HG03439 (cell line): ENCODE measurements at regions not wholly inside any gene's neighbourhood (a gene's known extent, or its start where the extent isn't known, plus 50 kb on each side); places are given as distances from the start of the nearest gene placed in this dataset.
"Not testable (repeated sequence)": the region's sequence is repeated elsewhere in the genome, so short reads cannot be mapped to it uniquely, and the experiment has no call there.

ENCODE experiments used
- ATAC-seq: cut with Tn5 transposase; IDR thresholded peaks from one replicate; pipeline ENCODE4 v1.9.1; 2021; ENCODE audit warnings: mild to moderate bottlenecking, moderate library complexity; ENCODE audit not compliant: unreplicated experiment

GRCh38 chr17:55903028-55903690, 152.3 kb downstream of the PCTP start:
- ATAC-seq, result no peak

DNA sequence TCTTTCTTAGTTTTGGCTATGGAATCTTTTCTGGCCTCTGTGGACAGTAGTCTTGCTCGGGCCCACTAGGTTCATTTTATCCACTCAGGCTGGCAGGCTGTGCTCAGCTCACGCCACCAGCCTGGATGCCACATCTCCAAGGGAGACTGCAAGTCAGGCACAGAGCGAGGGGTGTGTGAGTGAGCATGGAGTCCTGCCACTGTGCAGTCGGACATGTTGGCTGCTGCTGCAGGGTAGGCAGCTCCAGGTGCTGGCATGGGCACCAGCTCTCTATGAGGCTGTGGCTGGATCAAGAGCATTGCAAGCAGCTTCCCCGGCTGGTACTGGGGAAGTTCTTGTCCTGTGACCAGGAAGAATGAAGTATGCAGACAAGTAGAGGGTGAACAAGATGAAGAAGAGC, 158.9 kb downstream of the PCTP start:
- ATAC-seq, result no peak

GRCh38 chr17:55911186-55911585, 160.3 kb downstream of the PCTP start:
- ATAC-seq, result no peak

DNA sequence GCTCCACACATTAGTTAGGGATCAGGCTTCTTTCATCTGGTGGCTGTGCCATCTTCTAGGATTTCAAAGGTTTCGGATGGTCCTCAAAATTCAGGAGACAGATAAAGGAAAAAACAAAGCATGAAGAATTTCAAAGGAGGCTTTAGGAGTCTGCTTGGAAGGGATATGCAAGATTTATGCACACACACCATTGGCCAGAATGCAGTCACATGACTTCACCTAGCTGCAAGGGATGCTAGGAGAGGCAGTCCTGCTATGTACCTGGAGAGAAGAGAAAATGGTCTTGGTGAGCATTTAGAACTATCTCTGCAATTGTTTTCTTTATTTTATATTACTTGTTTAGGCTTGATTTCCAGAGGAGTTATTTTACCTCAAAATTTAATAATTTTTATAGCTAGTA, 174.6 kb downstream of the PCTP start:
- ATAC-seq, result no peak

DNA sequence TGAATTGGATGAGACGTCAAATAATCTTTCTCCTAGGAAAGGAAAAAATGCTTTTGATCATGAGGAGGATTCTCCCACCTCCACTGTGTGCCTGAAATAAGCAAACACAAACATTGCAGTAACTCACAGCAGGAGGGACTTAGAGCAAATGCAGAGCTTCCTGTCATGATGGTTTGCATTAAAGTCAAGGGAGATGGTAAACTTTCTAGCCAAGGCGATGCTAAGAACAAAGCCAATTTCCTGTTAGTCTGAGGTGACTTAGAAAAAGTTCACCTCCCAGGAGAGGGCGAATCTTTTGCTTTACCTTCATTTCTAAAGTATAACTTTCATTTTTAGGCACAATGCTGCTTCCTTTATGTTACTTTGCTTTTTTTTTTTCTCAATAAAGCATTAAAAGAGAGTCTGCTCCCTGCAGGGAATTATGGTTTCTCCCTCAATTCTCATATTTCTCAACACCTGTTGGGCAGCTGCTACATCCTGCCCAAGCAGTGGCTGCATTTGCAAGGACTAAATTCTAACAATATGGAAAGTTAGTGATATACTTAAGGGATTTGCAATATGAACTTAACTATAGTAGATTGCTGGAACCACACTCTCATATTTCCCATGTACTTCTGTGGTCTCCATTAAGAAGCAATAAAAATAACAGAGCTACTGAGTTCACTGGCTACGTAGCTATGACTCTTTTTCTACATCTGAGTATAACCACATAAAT, 175.6 kb downstream of the PCTP start:
- no peak for ATAC-seq

- ATAC-seq, result no peak
Measured at GRCh38 chr17:55930291-55930809, 179.5 kb downstream of the PCTP start.

GRCh38 chr17:55931446-55931845, 180.6 kb downstream of the PCTP start:
- no peak for ATAC-seq

DNA sequence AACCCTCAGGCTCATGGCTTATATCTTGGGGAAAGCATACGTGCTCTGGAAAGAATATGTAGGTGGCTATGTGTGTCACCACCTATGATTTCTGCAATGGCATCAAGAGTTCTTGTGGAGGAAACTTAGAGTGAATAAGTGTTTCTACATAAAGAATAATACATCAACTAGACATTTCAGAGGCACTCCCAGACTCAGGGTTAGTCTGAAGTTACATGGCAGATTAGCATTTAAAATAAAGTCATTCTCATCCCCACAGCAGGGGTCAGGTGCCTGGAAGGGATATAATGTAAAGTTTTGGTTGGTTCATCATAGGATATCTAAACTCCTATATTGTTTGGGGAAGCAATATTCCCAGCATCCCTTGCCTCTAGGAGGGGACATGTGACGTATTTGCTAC, 182.1 kb downstream of the PCTP start:
- no peak for ATAC-seq

- ATAC-seq, result not testable (repeated sequence)
Measured at GRCh38 chr17:55939181-55939810, 188.4 kb downstream of the PCTP start.

- no peak for ATAC-seq
Measured at GRCh38 chr17:55959756-55960155, 193.5 kb upstream of the ANKFN1 start.

DNA sequence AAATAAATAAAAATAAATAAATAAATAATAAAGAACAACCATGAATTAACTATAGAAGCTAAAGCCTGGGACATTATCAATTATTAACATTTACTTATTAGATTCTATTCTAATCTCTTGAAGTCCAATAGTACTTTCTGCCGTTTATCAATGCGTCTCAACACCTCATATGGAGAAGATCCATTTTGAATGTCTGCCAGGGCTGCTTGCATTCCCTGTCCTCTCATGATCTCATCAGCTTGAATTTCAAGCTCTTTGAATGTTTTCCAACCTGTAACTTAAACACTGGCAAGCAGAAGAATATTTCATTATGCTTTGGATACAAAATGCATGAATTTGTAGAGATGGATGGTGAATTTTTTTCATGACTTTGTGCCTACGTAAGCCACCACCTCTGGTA, 191.9 kb upstream of the ANKFN1 start:
- no peak for ATAC-seq

DNA sequence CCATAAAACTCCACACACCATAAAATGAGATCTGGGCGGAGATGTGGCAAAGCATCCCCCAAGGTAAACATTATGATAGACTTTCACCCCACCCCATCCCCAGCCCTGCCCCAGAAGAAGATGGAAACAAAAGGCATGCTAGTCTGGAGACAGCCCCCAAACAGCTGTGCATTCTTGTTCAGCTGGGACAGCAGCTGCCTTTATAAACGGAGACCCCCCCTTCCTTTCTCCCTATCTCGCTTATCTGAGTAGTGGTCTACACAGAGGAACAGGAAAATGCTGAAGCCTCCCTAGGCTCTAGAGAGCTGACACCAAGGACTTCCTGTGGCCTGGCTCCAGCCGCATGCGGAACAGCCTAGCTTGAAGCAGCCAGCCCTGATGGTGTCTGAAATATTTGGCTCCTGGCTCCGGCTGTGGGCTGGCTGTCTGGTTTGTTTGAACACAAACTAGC, 190.3 kb upstream of the ANKFN1 start:
- no peak for ATAC-seq

DNA sequence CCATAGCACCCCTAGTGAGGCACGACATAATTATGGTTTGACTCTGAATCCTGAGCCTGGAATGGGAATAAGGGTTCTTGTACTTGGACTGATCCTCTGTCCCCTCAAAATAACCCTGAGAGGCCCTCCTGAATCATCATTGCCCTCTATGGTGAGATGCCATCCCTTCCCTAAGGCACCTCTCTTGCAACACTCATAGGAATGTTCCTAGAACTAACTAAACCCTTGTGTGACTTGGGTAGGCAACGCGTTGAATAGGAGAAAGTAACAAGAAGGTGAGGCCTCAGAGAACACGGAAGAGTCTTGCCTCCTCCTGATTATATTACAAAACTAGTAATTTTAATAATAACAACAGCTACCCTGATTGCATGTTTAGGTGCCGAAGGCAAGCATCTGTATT, 189.1 kb upstream of the ANKFN1 start:
- no peak for ATAC-seq

GRCh38 chr17:55965051-55965450, 188.2 kb upstream of the ANKFN1 start:
- ATAC-seq, result no peak

DNA sequence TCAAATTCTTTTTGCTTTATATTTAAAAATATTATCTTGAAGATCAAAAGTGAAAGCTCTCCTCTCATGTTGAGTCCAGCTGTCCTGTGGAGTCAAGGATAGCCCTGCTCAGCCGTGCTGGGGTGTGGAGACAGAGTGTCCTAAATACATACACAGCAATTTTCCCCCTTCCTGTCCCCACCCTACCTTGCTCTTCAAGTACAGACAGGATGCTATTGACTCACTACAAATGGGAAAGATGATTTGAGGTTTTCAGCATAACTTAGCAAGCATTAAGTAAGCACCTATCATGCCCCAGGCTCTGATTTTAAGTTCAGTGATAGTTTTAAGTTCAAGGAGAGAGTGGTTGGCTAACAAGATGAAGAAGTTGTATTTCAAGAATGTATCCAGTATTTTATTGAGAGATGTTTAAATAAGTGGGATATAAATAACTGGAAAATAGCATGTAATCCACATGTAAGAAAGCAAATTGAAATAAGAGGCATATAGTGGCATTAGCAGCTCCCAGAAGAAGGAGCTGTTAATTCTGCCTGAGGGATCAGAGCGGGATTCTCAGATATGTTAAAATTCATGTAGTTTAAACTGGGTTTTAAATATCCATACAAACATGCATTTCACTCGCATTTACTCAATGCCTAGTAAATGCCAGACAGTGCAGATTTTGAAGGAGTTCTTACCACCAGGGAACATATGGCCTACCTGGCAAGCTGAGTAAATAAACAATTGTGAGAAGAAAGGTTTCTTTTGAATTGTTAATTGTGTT, 183.5 kb upstream of the ANKFN1 start:
- no peak for ATAC-seq

GRCh38 chr17:55978578-55978977, 174.7 kb upstream of the ANKFN1 start:
- ATAC-seq, result no peak

DNA sequence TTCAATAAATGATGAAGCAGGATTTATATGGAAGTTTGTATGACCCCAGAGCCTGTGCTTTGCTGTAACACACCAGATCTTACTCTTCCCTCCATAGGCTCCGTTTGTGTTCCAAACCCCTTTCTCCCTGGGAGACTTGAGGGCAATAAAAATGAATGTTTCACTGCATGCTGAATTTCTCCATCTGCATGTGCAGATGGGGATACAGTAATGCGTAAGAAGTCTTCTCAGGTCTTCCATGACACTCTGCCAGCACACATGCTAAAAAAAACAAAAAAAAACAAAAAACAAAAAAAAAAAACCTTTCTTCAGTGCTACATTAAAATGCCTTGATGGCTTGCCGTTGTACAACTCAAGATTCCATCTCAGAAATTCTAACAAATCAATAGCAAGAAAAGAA, 170.2 kb upstream of the ANKFN1 start:
- no peak for ATAC-seq

GRCh38 chr17:55986817-55987216, 166.5 kb upstream of the ANKFN1 start:
- ATAC-seq, result no peak

DNA sequence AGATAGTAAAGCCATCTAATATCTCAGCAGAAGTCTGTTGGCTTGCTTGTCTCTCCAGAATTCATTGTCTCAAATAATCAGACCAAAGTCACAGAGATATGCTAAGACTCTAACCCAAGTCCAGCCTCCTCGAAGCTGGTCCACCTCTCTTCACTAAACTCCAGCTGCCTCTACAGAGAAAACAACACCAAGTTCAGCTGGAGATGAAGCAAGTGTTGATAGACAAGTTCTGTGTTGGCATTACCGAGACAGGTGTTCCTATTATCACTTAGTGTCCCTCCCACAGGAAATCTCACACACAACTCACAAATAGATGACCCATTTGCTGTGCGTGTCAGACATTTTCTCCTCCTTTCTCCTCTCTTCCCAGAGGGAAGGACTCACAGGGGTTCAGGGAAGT, 164.4 kb upstream of the ANKFN1 start:
- ATAC-seq, result no peak

DNA sequence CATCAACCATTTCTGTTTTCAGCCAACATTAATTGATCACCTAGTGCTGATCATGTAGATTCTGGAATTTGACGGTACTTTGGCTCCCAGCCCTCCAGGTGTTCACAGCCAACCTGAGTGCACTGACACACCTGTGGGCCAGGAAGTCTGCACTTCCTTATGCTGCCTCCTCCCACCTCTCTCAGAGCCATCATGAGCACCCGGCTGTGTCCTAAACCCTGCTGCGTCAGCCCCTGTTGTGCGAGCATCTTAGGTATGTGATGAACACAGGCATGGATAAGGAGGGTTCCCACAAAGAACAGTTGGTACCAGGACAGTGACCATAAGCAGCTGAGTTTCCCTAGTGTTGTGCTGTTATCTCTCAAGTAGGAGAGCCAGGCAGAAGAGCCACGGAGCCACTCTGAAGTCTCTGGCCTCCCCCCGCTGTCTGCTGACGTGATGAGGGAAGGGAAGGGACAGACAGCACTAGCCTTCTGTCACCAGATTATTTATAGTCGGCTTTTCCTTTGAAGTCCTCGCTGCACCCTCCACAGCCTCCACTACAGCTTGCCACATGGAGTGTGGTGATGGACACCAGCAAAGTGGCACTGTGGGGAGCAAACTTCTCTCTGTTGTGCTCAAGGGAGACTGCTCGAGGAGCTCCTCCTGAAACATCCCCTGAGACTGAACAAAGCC, 162.8 kb upstream of the ANKFN1 start:
- ATAC-seq, result no peak

DNA sequence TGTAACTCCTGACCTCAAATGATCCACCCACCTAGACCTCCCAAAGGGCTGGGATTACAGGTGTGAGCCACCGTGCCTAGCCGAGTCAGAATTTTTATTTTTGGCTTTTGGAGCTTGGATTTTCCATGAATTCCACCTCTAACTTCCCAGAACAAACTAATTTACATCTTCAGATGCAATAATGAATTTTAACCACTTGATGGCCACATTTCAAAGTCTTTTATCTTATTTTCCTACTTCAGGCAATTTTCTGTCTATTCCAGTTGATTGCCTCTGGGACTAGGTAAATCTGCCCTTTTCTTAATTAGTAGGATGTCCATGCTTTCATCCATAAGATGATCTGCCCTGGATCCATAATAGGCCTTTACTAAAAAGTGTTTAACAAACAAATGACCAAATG, 156.4 kb upstream of the ANKFN1 start:
- no peak for ATAC-seq
